ENCODE measurements at regions not wholly inside any gene's neighbourhood (a gene's known extent, or its start where the extent isn't known, plus 50 kb on each side); places are given as distances from the start of the nearest gene placed in this dataset.

DNA sequence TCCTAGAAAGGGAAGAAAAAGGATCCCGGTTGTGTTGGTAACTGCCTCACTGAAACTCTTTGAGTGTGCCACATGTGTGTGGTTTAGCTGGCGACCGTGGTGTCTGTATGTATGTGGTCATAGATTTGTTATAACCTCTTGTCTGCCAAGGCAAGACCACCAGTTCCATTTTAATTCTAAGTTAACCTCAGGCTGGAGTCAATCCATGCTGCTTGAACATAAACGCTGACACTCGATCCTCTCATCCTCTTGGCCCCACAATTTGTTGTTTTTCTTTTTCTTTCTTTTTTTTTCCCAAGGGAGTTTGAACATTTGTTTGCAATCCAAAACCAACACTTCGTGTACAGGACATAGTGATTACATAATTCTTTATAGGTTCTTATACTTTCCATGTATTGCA is 318.9 kb upstream of the JAG1 start:
- DNase-seq, result no peak
- in situ Hi-C loops (cut with HindIII; ENCODE audit: low pct_ligation_motif_present, low pct_unique_long_range_greater_than_20kb, low sequenced_read_pairs), result no loop called here

DNA sequence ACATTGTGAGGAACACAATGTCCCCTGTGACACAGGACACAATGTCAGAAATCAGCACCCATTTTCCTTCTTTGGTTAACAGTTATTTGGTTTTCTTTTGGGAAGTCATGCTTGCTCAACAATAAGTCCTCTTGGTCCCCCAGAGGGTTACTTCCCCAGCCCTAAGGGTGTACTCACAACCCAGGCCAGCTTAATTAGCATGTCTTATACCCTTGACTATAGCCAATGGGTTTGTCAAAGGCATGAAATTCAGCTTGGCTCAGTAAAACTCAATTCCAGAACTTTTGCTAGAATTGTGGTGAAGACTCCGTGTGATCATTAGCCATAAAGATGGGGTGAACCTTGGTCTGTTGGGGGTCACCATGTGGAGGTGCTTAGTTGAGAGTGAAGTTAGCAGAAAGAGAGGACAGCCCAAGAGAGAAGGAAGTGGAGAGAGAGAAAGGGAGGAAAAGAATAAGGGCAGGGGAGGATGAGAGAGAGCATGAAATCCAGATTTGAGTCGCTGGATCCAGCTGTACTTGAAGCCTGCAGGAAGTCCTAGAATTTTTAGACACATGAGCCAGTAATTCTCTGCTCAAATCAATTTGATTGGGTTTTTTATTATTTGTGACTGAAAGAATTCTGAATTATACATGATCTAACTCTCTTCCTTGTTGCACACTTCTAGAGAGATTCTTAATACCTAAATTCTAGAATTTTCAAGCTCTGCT is 321.3 kb upstream of the JAG1 start:
- in situ Hi-C loops (cut with HindIII; ENCODE audit: low pct_ligation_motif_present, low pct_unique_long_range_greater_than_20kb, low sequenced_read_pairs), result no loop called here
- DNase-seq, result no peak

DNA sequence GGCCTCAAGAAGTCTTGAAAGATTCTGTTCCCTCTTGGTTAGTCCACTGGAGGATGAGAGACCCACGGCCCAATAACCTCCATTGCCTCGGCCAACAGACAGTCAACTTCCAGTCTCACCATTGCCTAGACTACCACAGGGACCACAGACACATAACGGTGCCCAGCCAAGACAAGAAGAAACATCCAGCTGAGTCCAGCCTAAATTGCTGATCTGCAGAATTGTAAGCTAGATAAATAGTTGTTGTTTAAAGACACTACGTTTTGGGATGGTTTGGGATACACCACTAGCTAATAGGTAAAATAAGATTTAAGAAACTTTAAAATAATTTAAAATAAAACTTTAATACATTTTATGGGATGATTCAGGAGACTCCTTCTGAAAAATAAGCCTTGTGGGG is 324.7 kb upstream of the JAG1 start:
- in situ Hi-C loops (cut with HindIII; ENCODE audit: low pct_ligation_motif_present, low pct_unique_long_range_greater_than_20kb, low sequenced_read_pairs), result no loop called here
- no peak for DNase-seq

DNA sequence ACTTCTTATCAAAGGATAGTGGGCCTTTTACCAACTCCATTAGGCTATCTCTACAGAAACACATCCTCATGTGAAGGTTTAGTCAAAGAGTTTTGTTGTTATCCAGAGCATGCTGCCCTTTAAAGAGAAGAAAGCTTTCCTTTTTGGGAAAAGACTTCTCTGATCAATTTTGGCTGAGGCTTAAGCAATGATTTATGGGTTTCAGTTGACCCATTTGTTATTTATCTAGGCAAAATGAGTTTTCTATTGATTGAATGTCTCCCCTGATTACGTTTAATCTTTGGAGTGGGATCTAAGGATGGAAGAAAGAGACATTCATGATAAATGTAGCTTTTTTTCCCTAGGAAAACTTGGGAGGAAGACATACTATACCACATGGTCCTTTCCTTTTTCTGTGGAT is 326.6 kb upstream of the JAG1 start:
- no peak for DNase-seq
- in situ Hi-C loops (cut with HindIII; ENCODE audit: low pct_ligation_motif_present, low pct_unique_long_range_greater_than_20kb, low sequenced_read_pairs), result no loop called here

DNA sequence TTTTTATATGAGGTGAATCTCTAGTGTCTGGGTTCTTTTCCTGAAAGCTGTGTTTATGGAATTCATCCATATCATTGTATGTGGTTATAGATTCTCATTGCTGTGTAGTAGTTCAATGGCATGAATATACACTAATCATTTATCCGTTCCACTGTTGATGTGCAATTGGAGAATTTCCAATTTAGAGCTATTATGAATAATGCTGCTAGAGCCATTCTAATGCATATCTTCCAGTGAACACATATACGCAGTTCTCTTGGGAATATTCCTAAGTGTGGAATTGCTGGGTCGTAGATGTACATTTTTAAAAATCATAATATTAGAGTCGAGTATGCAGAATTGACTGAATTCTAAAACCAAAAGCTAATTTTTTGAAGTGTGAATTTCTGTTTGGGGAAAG is 327.5 kb upstream of the JAG1 start:
- DNase-seq, result no peak
- in situ Hi-C loops (cut with HindIII; ENCODE audit: low pct_ligation_motif_present, low pct_unique_long_range_greater_than_20kb, low sequenced_read_pairs), result no loop called here

DNA sequence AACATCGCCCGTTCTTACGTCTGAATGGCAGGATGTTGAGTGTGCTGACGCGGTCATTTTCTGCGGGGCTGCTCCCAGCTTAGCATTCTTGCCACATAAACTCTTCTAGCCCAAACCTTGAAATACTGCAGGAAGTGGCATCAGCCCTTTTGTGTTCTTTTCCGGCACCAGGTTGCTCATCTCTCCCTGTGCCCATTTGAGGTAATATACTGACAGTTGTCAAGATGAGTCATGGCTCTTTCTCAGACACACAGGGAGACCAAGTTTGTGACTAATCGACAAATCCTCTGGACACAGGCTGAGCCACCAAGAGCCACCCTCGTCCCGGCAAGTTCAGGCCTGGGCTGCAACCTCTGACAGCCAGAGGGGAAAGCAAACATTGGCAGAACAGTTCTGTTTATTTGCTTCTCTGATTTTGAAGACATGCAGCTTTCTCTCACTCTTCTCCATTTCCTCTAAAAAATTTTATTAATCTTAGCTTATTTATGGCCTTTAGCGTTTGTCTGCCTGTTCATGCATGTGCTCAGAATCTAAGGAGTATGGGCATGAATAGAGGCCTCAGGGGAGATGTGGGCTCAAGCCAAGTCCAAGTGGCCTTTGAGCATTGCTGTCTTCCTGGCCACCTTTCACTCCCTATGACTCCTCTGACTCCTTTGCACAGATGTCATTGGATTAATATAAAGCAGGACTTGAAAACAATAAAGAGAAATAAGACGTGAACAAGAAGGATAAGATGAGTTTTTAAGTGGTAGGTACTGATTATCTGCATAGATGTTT is 328.2 kb upstream of the JAG1 start:
- in situ Hi-C loops (cut with HindIII; ENCODE audit: low pct_ligation_motif_present, low pct_unique_long_range_greater_than_20kb, low sequenced_read_pairs), result no loop called here
- peak; percentile 61 for DNase-seq

DNA sequence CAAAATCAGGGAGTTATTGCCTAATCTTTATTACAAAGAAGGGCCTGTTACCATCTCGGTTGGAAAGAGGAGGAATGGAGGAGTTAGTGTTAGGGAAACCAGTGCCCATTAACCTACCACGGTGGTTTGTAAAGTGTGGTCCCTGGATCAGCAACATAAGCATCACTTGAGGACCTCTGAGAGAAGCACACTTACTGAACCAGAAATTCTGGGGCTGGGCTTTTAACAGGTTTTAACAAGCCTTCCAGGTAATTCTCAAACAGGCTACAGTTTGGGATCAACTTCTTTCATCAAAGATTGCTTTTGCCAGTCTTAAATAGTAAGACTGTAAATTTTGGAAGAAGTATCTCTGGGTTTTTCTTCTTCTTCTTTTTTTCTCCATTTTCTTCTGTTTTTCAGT is 329.5 kb upstream of the JAG1 start:
- in situ Hi-C loops (cut with HindIII; ENCODE audit: low pct_ligation_motif_present, low pct_unique_long_range_greater_than_20kb, low sequenced_read_pairs), result no loop called here

DNA sequence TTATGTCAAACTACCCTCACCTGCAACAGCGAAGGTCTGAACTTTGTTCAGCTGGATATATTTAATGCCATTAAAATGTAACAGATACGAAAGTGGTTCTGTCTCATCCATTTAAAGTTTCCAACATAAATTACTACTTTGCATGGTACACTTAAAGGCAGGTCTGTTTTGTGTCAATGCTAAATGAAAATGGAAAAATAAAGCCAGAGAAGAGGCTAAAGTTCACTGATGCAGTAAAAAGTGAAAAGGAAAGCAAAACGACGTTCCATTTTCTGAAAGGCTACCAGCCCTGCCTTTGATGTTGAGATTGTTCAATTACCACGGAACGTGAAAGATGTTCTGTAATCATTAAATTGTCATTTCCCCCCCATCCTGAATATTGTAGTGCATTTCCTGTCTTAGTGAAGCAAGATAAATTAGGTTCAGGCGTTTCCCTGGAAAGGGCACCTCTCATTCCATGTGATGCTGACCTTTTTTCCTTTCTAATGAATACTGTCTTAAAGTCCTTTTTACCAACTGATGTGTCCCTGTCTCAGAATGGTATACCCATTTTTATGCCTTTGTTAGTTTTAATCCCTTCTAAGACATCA is 334.7 kb upstream of the JAG1 start:
- in situ Hi-C loops (cut with HindIII; ENCODE audit: low pct_ligation_motif_present, low pct_unique_long_range_greater_than_20kb, low sequenced_read_pairs), result no loop called here
- DNase-seq, result no peak

More for the DNA sequence above, 329.5 kb upstream of the JAG1 start:
- no peak for DNase-seq

DNA sequence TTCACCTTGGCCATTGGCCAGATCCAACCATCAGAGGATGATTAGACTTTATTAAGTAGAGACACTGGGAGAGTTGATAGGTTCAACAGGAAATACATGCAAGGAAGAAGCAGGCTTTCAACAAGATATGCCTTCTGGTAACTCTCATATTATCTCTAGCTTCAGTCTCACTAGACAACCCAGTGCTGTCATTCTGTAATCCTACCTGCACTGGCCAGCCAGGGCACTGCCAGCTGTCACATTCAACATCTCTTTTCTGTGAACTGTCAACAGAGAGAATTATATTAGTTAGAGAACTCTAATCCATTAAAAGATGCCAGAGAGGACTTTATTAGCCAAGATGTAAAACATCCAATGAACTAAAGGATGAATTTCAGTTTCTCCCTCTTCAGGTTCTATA is 337.9 kb upstream of the JAG1 start:
- in situ Hi-C loops (cut with HindIII; ENCODE audit: low pct_ligation_motif_present, low pct_unique_long_range_greater_than_20kb, low sequenced_read_pairs), result no loop called here
- DNase-seq, result no peak

DNA sequence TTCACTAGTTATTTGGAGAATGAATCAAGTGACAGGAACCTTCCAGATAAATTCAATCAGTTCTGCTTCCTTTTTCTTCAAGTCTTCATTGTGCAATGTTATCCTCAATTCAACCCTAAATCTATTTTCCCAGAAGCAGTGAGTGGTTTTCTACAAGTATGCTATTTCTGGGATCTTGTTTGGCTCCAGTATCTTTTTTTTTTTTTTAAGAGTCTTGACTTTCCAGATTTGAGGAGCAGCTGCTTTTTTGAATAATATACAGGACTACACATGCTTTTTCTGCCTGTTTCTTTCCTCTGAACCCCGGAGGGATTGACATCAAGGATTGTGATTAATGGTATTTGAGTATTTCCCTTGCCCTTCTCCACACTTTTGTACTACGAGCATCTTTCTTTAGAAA is 339.2 kb upstream of the JAG1 start:
- in situ Hi-C loops (cut with HindIII; ENCODE audit: low pct_ligation_motif_present, low pct_unique_long_range_greater_than_20kb, low sequenced_read_pairs), result no loop called here
- no peak for DNase-seq

DNA sequence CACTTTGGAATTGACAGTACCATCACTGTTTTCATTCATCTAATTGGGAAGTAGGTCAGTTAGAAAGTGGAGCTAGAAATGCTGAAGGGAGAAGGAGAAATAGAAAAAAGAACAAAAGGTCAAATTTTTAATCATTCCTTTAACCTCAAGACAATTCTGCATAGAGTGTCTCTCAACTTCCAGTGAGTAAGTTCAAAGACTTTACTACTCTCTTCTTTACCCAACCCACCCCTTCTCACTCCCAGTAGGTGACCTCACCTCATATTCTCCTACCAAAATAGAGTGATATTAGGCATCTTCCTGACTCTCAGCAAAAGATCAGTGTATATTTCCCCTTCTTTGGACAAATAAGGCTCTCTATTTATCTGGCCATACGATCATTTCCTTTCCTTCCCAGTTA is 340.0 kb upstream of the JAG1 start:
- in situ Hi-C loops (cut with HindIII; ENCODE audit: low pct_ligation_motif_present, low pct_unique_long_range_greater_than_20kb, low sequenced_read_pairs), result no loop called here
- DNase-seq, result no peak

DNA sequence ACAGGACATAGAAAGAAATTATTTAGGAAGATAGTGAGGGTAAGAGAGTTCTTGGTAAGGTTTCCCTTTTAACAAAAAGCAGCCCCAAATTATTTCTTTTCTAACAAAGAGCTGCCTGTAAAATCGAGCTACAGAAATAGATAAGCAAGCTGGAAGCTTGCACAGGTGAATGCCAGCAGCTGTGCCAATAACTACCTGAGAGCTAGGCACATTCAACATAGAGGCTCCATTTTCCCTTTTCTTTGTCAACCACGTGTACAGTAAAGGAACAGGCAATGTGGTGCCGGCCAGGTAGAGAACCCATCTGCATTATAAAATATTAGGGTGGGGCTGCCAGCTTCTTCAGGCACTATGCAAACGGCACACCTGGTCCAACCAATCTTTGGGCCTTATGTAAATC is 341.6 kb upstream of the JAG1 start:
- DNase-seq, result no peak
- in situ Hi-C loops (cut with HindIII; ENCODE audit: low pct_ligation_motif_present, low pct_unique_long_range_greater_than_20kb, low sequenced_read_pairs), result no loop called here

DNA sequence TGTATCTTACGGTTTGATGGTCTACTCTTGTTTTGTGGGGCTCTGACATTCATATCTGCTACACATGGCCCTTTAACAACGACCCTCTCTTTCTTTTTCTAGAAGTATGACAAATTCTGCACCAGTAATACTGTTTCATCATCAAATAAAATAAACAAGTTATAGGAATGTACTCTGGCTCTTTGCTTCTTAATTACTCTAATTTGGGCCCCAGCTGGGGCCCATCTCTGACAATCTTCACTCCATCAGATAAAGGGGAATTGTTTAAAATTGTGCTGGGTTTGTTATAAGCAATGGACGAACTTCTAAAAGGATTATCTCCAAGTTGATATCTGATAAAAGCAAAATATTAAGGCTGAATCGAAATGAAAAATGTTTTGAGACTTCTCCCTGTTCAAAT is 343.6 kb upstream of the JAG1 start:
- in situ Hi-C loops (cut with HindIII; ENCODE audit: low pct_ligation_motif_present, low pct_unique_long_range_greater_than_20kb, low sequenced_read_pairs), result no loop called here

DNA sequence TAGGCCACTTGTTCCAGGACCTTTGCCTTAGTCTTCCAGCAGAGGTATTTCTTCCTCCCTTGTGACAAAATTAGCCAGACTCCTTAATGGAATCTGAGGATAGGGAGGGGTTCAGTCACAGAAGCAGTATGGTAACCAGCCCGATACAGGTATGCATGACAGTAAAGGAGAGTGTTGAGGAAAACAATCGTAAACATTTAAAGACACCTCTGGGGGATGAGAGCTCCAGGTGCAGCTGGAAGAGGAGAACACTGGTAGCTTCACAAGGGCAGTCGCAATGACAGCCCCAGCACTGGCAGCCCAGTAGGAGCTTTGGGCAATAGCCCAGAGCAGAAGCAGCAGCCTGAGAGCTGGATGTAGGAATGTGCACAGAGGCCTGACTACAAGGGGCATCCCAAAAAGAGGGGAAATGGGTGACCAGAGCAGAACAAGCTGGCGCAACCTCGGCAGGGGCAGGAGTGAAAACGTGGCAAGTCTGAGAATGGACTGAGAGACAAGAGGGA is 344.9 kb upstream of the JAG1 start:
- in situ Hi-C loops (cut with HindIII; ENCODE audit: low pct_ligation_motif_present, low pct_unique_long_range_greater_than_20kb, low sequenced_read_pairs), result no loop called here
- no peak for DNase-seq

More for the DNA sequence above, 343.6 kb upstream of the JAG1 start:
- DNase-seq, result no peak

DNA sequence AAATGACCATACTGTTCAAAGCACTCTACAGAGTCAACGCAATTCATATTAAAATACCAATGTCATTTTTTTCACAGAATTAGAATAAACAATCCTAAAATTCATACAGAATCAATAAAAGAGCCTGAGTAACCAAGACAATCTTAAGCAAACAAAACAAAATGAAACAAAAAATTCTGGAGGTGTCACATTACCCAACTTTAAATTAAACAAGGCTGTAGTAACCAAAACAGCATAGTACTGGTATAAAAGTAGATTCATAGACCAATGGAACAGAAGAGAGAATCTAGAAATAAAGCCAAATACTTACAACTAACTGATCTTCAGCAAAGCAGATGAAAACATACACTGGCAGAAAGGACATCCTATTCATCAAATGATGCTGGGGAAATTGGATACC is 346.9 kb upstream of the JAG1 start:
- DNase-seq, result no peak
- in situ Hi-C loops (cut with HindIII; ENCODE audit: low pct_ligation_motif_present, low pct_unique_long_range_greater_than_20kb, low sequenced_read_pairs), result no loop called here

DNA sequence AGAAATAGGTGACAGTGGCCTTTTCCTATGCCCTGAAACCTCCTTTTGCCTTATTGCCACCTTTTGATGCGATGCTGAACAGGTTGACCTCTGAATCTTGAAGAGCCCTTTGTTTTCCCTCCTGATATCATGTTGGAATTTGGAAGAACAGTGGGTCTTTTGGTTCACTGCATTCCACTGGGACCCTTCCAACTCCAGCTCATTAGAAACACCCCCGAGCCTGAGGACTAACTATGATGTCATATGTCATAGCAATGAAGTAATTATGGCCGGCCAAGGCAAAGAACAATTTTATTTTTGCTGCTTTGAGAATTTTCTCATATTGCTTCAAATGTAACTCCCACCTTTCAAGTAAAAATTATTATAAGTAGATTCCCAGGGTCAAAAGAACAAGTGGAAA is 353.4 kb upstream of the JAG1 start:
- in situ Hi-C loops (cut with HindIII; ENCODE audit: low pct_ligation_motif_present, low pct_unique_long_range_greater_than_20kb, low sequenced_read_pairs), result no loop called here
- DNase-seq, result no peak

DNA sequence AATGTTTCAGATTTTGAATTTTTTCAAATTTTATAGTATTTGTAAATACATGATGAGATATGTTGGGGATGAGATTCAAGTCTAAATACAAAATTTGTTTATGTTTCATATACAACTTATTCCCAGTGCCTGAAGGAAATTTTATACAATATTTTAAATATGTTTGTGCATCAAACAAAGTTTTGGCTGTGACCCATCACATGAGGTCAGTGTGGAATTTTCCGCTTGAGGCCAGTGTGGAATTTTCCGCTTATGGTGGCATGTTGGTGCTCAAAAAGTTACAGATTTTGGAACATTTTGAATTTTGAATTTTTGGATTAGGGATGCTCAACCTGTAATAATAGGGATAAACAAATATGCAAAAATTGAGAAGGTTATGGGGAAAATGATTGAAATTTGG is 356.6 kb upstream of the JAG1 start:
- in situ Hi-C loops (cut with HindIII; ENCODE audit: low pct_ligation_motif_present, low pct_unique_long_range_greater_than_20kb, low sequenced_read_pairs), result no loop called here
- DNase-seq, result no peak

DNA sequence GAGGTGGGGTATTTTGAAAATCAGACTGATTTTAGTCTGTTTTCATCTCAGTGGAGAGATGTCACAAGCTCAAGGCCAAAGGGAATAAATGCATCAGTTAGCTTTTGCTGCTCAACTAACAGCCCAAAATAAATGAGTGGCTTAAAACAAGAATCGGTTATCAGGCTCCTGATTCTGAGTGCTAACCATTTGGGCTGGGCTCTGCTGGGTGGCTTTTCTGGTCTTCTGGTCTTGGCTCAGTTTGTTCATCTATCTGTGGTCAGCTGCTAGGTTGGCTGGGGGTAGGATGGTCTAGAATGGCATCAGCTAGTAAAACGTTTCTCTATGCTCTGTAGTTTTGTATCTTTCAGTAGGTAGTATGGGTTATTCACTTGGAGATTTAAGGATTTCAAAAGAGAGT is 357.5 kb upstream of the JAG1 start:
- in situ Hi-C loops (cut with HindIII; ENCODE audit: low pct_ligation_motif_present, low pct_unique_long_range_greater_than_20kb, low sequenced_read_pairs), result no loop called here

DNA sequence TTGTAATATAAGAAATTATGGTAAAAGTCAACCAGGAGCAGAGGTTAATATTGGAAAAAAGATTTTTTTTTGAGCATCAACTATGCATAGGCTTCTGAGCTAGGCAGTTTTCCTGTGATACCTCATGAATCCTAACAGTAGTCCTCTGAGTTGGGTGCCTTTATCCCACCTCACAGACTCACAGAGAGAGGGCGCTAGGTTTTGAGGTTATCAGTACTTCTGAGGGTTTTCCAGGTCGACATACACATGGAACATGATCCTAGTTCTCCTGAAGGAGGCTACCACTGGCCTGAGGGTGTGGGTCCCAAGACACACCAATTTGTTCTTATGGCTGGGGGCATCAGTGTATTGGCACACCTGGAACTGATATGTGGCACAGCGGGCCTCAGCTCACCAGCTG is 358.8 kb upstream of the JAG1 start:
- in situ Hi-C loops (cut with HindIII; ENCODE audit: low pct_ligation_motif_present, low pct_unique_long_range_greater_than_20kb, low sequenced_read_pairs), result no loop called here
- no peak for DNase-seq

More for the DNA sequence above, 357.5 kb upstream of the JAG1 start:
- no peak for DNase-seq

DNA sequence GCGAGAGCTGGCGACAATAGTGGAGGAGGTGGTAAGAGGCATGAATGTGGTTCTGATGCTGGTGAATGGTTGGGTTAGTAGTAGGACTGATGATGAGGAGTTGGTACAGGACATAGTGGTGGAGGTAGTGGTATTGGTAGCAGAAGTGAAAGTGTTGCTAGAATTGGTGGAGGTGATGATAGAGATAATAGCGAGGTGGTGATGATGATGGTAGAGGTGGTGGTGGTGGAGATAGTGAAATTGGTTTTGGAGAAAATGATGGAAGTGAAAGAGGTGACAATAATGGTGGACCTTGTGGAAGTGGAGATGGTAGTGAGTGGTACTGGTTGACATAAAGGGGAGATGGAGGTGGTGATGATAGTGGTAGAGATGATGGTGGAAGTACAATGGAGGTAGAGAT is 360.2 kb upstream of the JAG1 start:
- no peak for DNase-seq
- in situ Hi-C loops (cut with HindIII; ENCODE audit: low pct_ligation_motif_present, low pct_unique_long_range_greater_than_20kb, low sequenced_read_pairs), result no loop called here

All from ACHN (cell line).